SH-SY5Y (cell line): ENCODE measurements at regions not wholly inside any gene's neighbourhood (a gene's known extent, or its start where the extent isn't known, plus 50 kb on each side); places are given as distances from the start of the nearest gene placed in this dataset.

Source experiments
- GATA2 ChIP-seq: IDR thresholded peaks from 2 replicates; pipeline ENCODE4 v1.6.1; 2011; ENCODE audit warnings: mild to moderate bottlenecking, low read depth, low read length
- GATA3 ChIP-seq: IDR thresholded peaks from 2 replicates; pipeline ENCODE4 v1.6.1; 2011; ENCODE audit warnings: low read depth, mild to moderate bottlenecking, low read length, moderate library complexity

DNA sequence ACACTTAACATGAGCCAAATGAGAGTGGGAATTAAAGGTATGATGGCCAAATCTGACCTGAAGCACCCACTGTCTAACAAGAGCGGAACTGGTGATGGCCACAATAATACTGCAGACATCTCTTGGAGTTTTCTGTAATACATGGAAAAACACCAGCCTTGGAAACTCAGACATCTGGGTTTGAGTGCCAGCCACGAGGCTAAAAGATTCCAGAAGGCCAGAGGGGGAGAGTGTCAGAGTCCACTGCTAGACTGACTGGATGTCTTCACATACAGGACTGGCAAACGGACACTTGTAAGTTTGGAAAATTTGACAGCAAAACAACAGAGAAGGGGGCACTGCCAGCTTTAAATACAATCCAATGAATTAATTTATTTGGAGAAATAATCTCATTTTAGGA is 175.1 kb downstream of the ADSS2 start:
- TF ChIP-seq GATA2 = no peak
- no peak for TF ChIP-seq GATA3
